GM19035 (cell line): ENCODE measurements at regions not wholly inside any gene's neighbourhood (a gene's known extent, or its start where the extent isn't known, plus 50 kb on each side); places are given as distances from the start of the nearest gene placed in this dataset.
"Not testable (repeated sequence)": the region's sequence is repeated elsewhere in the genome, so short reads cannot be mapped to it uniquely, and the experiment has no call there.

Experiments used
- ATAC-seq: cut with Tn5 transposase; IDR thresholded peaks from one replicate; pipeline ENCODE4 v1.9.1; 2021; ENCODE audit not compliant: unreplicated experiment

DNA sequence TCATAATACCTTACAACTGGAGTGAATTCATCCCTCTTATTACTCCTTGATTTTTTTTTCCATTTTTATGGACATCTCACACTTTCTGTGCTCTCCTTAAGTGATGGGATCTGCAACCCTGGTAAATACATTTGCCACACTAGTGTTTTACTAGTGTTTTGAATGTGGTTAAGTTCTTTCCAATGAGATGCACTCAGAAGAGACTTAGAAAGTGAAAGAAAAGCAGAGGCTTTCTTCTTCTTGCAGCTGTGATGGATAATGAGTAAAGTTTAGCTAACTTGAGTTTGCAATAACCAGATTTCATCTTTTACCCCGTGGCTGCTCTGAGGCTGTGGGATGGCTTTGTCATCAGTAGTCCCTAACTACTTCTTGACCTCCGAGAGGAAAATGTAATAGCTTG is 1248.4 kb downstream of the NSUN3 start:
- ATAC-seq = no peak

GRCh38 chr3:95312650-95313049 is 1249.8 kb downstream of the NSUN3 start:
- no peak for ATAC-seq

GRCh38 chr3:95319921-95320494 is 1257.1 kb downstream of the NSUN3 start:
- no peak for ATAC-seq

DNA sequence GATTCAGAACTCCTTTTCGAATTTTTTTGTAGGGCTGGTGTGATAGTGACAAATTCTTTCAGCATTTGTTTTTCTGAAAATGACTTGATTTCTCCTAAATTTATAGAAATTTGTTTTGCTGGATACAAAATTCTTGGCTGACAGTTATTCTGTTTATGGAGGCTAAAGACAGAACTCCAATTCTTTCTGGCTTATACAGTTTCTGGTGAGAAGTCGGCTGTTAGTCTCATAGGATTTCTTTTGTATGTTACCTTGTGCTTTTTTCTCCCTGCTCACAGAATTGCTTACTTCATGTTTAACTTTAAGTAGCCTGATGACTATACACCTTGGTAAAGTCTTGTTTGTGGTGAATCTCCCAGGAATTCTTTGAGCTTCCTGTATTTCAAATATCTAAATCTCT is 1264.6 kb downstream of the NSUN3 start:
- no peak for ATAC-seq

GRCh38 chr3:95333826-95334225 is 1271.0 kb downstream of the NSUN3 start:
- ATAC-seq = no peak

- no peak for ATAC-seq
Observed at GRCh38 chr3:95334461-95334860, 1271.6 kb downstream of the NSUN3 start.

- ATAC-seq = no peak
Observed at GRCh38 chr3:95335517-95335916, 1272.7 kb downstream of the NSUN3 start.

DNA sequence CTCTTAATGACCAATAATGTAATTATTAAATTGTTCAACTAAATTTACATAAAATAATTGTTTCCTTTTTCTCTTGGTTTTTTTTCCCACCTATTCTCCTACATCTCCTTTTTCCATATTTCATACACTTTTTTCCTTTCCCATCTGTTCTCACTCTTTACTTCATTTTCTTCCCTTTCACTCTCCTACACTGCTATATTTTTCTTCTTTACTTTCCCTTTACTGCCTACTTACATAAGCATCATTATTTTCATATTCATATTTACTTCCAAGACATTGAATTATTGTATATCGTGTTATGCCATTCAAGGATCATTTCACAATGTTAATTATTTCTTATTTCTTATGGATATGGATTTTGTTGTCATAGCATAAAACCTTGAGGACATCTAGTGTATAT is 1275.6 kb downstream of the NSUN3 start:
- no peak for ATAC-seq

DNA sequence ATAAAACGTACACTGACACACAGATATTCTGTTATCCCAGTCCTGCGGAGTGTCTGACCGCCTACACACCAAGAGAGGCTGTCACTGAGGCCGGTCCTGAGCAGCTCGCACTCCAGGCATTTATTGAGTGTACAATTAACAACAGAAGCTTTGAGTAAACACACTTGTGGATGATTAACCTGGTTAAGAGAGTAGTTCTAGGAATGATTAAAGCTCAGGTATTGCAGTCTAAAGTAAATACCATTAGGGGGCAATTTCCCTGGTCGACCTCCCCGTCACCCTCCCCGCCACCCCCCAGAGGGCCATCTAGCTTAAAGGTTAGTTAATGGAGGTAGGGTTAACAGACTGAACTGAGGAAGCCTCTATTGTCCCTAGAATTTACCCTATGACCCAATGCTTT is 1278.5 kb downstream of the NSUN3 start:
- no peak for ATAC-seq

DNA sequence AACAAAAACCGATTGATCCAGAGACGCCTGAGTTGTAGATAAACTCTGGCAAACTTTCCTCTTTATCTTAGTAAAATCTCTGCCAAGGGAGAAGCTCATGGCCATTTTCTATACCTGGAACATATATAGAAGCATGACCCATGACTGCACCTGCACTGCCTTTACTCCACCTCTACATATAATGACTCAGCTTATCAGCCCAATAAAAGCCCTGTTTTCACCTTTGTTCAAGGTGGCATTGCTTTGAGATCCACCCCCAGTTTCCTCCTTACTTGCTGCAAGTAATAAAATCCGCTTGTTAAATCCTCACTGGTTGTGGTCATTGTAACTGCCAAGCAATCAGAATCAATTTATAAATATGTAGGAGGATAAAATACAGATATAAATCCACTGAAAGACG is 1280.4 kb downstream of the NSUN3 start:
- ATAC-seq = no peak

- no peak for ATAC-seq
Observed at GRCh38 chr3:95343767-95344166, 1280.9 kb downstream of the NSUN3 start.

DNA sequence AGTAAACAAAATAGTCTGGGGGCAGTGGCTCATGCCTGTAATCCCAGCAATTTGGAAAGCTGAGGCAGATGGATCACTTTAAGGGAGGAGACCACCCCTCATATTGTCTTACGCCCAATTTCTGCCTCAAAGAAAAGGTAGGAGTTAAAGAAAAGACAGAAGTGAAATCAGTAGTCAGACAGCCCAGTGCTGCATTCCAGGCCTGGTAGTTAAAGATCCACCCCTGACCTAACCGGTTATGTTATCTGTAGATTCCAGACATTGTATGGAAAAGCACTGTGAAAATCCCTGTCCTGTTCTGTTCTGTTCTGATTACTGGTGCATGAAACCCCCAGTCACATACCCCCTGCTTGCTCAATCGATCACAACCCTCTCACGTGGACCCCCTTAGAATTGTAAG is 1285.1 kb downstream of the NSUN3 start:
- ATAC-seq = not testable (repeated sequence)

GRCh38 chr3:95348879-95349278 is 1286.0 kb downstream of the NSUN3 start:
- no peak for ATAC-seq

DNA sequence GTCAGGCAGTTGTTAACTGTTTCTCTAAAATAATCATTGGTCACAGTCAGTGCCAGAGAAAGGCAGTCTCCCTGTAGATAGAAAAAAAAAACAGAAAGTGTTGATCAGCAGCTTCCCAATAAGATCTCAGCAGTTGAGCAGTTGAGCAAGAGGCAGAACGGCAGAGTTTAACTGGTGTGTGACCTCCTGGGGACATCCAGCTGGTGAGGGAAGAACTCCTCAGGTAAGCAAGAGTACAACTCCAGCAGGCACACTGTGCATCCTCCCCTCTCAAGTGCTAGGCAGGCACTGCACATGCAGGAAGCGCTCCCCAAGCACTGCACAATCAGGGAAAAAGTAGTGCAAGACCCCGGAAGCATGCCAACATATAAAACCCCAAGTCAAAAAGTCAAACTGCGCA is 1287.2 kb downstream of the NSUN3 start:
- no peak for ATAC-seq

- ATAC-seq = no peak
Observed at GRCh38 chr3:95351158-95351557, 1288.3 kb downstream of the NSUN3 start.

GRCh38 chr3:95352471-95352870 is 1289.6 kb downstream of the NSUN3 start:
- no peak for ATAC-seq

DNA sequence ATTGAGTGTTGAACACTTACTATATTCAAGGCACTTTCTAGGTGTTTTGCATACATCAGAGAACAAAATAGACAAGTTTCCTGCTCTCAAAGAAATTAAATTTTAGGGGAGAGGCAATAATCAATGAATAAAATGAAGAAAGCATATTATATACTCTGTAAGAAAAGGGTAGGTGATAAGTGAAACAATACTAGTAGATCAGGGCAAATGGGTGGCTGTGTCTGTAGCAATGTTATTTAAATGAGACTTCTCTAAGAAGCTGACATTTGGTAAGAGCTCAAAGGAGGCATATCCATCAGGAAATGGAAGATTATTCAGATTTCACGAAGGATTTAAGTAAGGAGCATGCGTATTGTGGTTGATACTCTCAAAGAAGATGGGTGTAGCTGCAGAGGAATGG is 1291.6 kb downstream of the NSUN3 start:
- ATAC-seq = no peak

- ATAC-seq = no peak
Observed at GRCh38 chr3:95356764-95357501, 1294.1 kb downstream of the NSUN3 start.

- ATAC-seq = no peak
Observed at GRCh38 chr3:95387242-95388021, 1324.6 kb downstream of the NSUN3 start.

GRCh38 chr3:95389725-95390313 is 1327.0 kb downstream of the NSUN3 start:
- no peak for ATAC-seq

DNA sequence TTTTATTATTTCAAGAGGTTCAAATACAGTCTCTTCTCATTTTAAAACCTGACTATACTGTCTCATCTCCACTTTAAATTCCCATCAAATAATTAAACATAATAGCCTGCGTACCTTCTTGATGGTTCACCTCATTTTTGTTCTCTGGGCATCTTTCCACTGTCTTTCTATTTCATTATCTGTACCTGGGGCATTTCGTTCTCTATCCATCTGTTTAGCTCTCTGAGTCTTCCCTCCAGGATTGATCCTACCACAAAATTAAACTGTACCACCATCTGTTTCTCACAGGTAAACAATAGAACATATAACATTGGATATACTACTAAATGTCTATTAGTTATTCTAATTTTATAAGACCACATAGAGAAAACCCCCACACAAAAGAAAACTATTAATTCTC is 1331.4 kb downstream of the NSUN3 start:
- no peak for ATAC-seq

GRCh38 chr3:95399585-95399984 is 1336.7 kb downstream of the NSUN3 start:
- no peak for ATAC-seq
